Activated T-helper 2 cell treated with anti-CD3 and anti-CD28 coated beads, Interferon-gamma antibody, Interleukin-2, Interleukin-4, amounts not matched to agents 10 μg/mL and 5 μg/mL and 100 μg/mL, durations not matched to agents 14 hours and 24 hours and 36 hours (primary cell): ENCODE measurements at regions not wholly inside any gene's neighbourhood (a gene's known extent, or its start where the extent isn't known, plus 50 kb on each side); places are given as distances from the start of the nearest gene placed in this dataset.
"Not testable (repeated sequence)": the region's sequence is repeated elsewhere in the genome, so short reads cannot be mapped to it uniquely, and the experiment has no call there.

Source experiments
- DNase-seq: peaks from one replicate; pipeline ENCODE4 v3.0.0; 2021; ENCODE audit warnings: low spot score
- H3K27ac Mint-ChIP-seq: one replicate; pipeline ENCODE4 v1.8.0; 2021; ENCODE audit warnings: mixed read lengths
- H3K27me3 Mint-ChIP-seq: one replicate; pipeline ENCODE4 v1.8.0; 2021; ENCODE audit warnings: low read depth, mixed read lengths
- H3K36me3 Mint-ChIP-seq: one replicate; pipeline ENCODE4 v1.8.0; 2021; ENCODE audit warnings: low read depth, mixed read lengths
- H3K4me1 Mint-ChIP-seq: one replicate; pipeline ENCODE4 v1.8.0; 2021; ENCODE audit warnings: low read depth, mixed read lengths
- H3K4me3 Mint-ChIP-seq: one replicate; pipeline ENCODE4 v1.8.0; 2021; ENCODE audit warnings: low read depth, mild to moderate bottlenecking, moderate library complexity, mixed read lengths
- H3K9me3 Mint-ChIP-seq: one replicate; pipeline ENCODE4 v1.8.0; 2021; ENCODE audit warnings: mixed read lengths
- intact Hi-C: fragments of 100-400 bp; cut with micrococcal nuclease; formaldehyde crosslinking; loops from one replicate; pipeline ENCODE4 v1.15.1; 2023

DNA sequence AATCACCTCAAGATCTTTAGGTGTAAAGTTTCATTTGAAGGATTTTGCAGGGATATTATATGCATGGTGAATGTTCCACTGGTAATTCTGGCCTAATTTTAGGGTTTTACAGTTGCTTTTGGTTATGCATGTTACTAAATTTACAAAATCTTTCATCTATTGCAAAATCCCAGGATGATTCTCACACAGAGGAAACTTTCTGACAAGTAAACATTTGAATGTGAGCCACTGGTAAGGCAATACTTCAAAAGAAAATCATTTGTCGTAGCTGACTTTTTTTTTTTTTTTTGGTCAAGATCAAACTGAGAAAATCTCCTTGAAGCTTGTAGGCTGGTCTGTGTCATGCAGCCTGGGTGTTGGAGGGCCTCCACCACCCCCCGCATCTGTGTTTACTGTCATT is 141.9 kb upstream of the EXOC2 start:
- Mint-ChIP-seq H3K36me3 (peaks cover 2% of the 10 kb centered on the region), H3K4me1 (no peaks in the 10 kb centered on the region), H3K4me3 (no peak overlapping the region), H3K9me3 (peaks cover 18% of the 10 kb centered on the region), H3K27ac (no peak overlapping the region), H3K27me3 (peaks cover 14% of the 10 kb centered on the region)
- intact Hi-C loops, result no loop called here
- no peak for DNase-seq

DNA sequence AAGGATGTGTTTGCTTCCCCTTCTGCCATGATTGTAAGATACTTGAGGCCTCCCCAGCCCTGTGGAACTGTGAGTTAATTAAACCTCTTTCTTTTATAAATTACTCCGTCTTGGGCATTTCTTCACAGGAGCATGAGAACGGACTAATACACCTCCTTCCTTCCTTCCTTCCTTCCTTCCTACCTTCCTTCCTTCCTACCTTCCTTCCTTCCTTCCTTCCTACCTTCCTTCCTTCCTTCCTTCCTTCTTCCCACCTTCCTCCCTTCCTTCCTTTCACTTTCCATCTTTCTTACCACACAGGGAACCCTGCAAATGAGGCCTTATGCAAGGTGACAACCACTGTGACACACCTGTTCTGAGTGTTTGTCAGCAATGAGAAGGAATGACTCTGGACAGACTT is 141.3 kb upstream of the EXOC2 start:
- no peak for DNase-seq
- Mint-ChIP-seq H3K36me3 (peaks cover 2% of the 10 kb centered on the region), H3K4me1 (no peaks in the 10 kb centered on the region), H3K4me3 (no peak overlapping the region), H3K27ac (no peak overlapping the region), H3K9me3 (peaks cover 18% of the 10 kb centered on the region), H3K27me3 (peaks cover 13% of the 10 kb centered on the region)
- intact Hi-C loops, result no loop called here

DNA sequence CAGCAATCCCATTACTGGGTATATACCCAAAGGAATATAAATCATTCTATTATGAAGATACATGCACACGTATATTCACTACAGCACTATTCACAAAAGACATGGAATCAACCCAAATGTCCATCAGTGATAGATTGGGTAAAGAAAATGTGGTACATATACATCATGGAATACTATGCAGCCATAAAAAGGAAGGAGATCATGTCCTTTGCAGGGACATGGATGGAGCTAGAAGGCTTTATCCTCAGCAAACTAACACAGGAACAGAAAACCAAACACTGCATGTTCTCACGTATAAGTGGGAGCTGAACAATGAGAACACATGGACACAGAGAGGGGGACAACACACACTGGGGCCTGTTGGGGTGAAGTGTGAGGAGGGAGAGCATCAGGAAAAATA is 139.9 kb upstream of the EXOC2 start:
- peaks cover 12% of the 10 kb centered on the region for H3K27me3 Mint-ChIP-seq
- H3K9me3 Mint-ChIP-seq, result peaks cover 24% of the 10 kb centered on the region
- H3K4me1 Mint-ChIP-seq, intact Hi-C loops, H3K36me3 Mint-ChIP-seq, H3K27ac Mint-ChIP-seq, DNase-seq, H3K4me3 Mint-ChIP-seq: not testable (repeated sequence)

DNA sequence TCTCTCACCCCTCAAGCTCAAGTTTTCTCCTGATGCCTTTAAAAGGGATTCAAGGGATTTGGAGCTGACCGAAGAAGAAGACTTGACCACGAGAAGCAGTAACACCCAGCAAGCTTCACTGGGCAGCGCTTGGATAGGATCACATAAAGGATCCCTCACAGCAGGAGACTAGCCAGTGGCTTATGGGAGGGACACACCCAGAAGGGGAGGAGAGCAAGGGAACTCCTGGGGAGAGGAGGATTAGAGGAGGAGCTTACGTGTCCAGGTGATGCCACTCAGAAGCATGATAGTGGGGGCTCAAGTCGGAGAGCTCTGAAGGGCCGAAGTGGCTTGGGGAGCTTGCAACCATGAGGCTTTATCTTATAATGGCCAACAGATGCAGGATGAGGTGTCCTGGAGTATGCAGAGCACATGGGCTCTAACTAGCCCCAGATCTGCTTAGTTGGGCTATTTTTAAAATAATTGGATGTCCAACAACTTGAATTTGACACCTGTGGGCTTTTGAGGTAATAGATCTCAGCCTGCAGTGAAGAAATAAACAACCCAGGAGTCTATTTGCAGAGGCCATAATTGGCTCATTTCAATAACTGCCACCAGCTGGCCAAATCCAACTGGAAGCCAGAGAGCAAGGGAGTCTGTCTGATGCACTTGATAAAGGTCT is 137.9 kb upstream of the EXOC2 start:
- H3K27me3 Mint-ChIP-seq, result peaks cover 3% of the 10 kb centered on the region
- no peak for DNase-seq
- no peaks in the 10 kb centered on the region for H3K4me1 Mint-ChIP-seq
- H3K36me3 Mint-ChIP-seq, result peaks cover 2% of the 10 kb centered on the region
- H3K9me3 Mint-ChIP-seq, result peaks cover 39% of the 10 kb centered on the region
- intact Hi-C loops, result no loop called here
- H3K27ac Mint-ChIP-seq, result no peak overlapping the region
- H3K4me3 Mint-ChIP-seq, result no peak overlapping the region

DNA sequence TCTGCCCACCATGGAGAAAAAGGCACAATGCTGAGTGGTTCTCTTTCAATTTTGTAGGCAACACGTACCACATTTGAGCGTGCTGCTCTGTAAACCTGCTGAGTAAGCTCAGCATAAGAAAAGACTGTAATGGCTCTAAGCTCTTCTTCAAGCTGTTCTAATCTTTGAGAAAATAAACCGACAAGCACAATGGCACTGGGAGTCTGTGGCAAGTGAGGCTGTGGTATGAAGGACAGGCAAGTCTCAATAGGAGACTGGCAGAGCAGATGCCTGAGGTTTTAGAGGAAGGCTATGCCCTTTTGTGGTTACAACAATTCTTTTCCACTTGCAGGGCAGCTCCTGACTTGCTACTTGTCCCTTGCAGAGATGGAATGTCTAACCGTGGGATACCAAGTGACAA is 136.7 kb upstream of the EXOC2 start:
- H3K4me1 Mint-ChIP-seq, result no peaks in the 10 kb centered on the region
- H3K27me3 Mint-ChIP-seq, result peaks cover 3% of the 10 kb centered on the region
- H3K27ac Mint-ChIP-seq, result no peak overlapping the region
- intact Hi-C loops, result no loop called here
- H3K9me3 Mint-ChIP-seq, result peaks cover 45% of the 10 kb centered on the region
- no peak overlapping the region for H3K4me3 Mint-ChIP-seq
- H3K36me3 Mint-ChIP-seq, result peaks cover 2% of the 10 kb centered on the region
- DNase-seq, result no peak

DNA sequence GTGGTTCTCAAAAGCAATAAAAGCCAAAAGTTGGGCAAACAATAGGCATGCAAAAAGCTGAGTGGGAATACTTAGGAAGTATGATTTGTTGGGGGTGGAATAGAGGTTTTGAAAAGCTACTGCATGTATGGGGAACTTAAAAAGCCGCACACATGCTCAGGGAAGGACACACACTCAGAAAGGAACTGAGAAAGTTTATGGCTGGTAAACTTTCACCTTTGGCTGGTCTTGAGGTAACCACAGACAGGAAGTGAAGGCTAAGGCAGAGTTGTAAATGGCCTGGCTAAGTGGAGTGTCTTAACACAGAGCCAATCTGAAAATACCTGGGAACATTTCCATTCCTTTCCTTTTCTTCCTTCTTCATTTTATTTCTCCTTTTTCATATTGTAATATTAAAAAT is 134.5 kb upstream of the EXOC2 start:
- Mint-ChIP-seq H3K9me3 (peaks cover 33% of the 10 kb centered on the region), H3K4me1 (no peaks in the 10 kb centered on the region), H3K4me3 (no peak overlapping the region), H3K36me3 (no peaks in the 10 kb centered on the region), H3K27me3 (peaks cover 3% of the 10 kb centered on the region), H3K27ac (no peak overlapping the region)
- intact Hi-C loops, result no loop called here
- no peak for DNase-seq

DNA sequence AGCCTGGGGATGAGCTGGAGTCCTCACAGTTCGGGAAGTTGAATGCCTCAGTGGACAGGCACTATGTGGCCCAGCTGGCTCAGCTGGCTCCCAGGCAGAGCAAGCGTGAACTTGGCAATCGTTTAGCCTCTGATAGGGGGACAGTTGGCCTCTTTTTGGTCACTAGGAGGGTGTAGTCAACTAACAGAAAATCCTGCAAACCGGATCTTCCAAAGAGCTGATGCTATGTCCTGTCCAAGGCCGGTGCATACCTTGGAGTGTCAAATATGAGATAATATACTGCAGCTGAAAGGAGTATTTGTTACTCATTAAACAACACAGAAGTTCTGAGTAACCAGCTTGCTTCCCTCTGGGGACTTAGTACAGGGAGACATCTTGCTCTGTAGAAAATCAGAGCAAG is 126.2 kb upstream of the EXOC2 start:
- intact Hi-C loops, result no loop called here
- Mint-ChIP-seq H3K27ac (no peak overlapping the region), H3K27me3 (peaks cover 12% of the 10 kb centered on the region)

DNA sequence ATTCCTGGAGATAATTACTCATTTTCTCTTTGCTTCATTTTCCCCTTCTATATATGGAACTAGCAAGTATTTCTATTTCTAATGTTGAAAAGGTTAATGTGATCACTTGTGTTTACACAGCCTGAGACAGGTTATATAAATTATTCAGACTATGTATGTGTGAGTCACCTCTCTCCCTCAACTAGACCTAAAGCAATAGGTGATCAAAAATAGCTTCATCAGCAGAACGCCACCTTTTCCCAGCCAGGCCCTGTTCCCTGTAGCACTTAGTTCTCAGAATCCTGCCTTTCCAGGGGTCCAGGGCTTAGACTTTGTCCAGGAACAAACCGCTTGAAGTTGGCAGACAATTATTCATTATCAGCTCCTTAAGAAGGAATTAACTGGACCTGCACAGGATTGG is 125.3 kb upstream of the EXOC2 start:
- Mint-ChIP-seq H3K4me1 (peaks cover 20% of the 10 kb centered on the region), H3K36me3 (no peaks in the 10 kb centered on the region), H3K27ac (no peak overlapping the region), H3K9me3 (no peaks in the 10 kb centered on the region), H3K4me3 (no peak overlapping the region), H3K27me3 (peaks cover 12% of the 10 kb centered on the region)
- intact Hi-C loops, result no loop called here
- DNase-seq, result no peak

More for the DNA sequence above, 126.2 kb upstream of the EXOC2 start:
- H3K36me3 Mint-ChIP-seq, result no peaks in the 10 kb centered on the region
- DNase-seq, result no peak
- no peak overlapping the region for H3K4me3 Mint-ChIP-seq
- H3K9me3 Mint-ChIP-seq, result no peaks in the 10 kb centered on the region
- peaks cover 20% of the 10 kb centered on the region for H3K4me1 Mint-ChIP-seq

DNA sequence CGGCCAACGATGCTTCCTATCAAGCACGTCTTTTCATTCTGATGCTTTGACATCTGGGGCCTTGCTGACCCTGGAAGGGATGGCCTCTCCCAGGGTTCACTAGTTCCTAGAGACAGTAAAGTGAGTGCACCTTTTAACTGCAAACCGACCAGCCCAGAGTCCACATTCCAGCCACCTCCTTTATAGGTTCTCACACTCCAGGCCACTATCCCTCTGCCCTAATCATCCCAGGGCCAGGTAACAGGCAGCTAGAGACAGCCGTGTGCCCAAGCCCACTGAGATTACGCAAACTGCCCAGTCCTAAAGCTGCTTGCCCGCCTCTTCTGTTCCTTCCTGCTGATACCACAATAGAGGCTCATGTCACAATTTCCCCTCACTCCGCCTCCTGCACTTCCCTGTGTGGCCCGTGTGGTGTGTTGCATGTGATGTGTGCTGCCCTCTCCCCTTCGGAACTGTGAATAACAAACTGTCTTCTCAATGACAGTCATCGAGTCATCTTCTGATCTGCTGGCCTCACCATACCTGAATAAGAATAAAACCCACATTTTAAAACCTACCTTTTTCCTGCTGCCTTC is 123.7 kb upstream of the EXOC2 start:
- Mint-ChIP-seq H3K9me3 (no peaks in the 10 kb centered on the region), H3K36me3 (no peaks in the 10 kb centered on the region), H3K27ac (no peak overlapping the region), H3K4me1 (peaks cover 20% of the 10 kb centered on the region), H3K4me3 (no peak overlapping the region), H3K27me3 (peaks cover 7% of the 10 kb centered on the region)
- intact Hi-C loops, result no loop called here
- DNase-seq, result no peak

DNA sequence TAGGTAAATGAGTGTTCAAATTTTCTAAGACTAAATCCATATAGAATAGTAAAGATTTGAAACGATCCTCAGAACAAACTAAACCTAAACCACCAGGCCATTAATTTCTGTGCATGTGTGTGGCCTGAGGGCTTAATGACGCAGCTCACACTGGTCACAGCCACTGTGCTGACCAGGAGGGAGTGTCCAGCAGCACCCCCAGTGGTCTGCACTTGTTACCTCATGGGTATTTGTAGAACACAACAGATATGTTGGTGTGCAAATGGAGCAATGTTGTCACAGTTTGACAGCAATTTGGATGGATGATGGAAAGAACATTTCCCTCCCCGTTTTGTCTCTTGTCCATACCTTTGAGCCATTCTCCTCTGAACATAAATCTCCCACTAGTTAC is 122.4 kb upstream of the EXOC2 start:
- no peak overlapping the region for H3K4me3 Mint-ChIP-seq
- intact Hi-C loops, result no loop called here
- H3K27ac Mint-ChIP-seq, result no peak overlapping the region
- peaks cover 20% of the 10 kb centered on the region for H3K4me1 Mint-ChIP-seq
- no peaks in the 10 kb centered on the region for H3K9me3 Mint-ChIP-seq
- peaks cover 2% of the 10 kb centered on the region for H3K27me3 Mint-ChIP-seq
- no peaks in the 10 kb centered on the region for H3K36me3 Mint-ChIP-seq
- DNase-seq, result no peak

DNA sequence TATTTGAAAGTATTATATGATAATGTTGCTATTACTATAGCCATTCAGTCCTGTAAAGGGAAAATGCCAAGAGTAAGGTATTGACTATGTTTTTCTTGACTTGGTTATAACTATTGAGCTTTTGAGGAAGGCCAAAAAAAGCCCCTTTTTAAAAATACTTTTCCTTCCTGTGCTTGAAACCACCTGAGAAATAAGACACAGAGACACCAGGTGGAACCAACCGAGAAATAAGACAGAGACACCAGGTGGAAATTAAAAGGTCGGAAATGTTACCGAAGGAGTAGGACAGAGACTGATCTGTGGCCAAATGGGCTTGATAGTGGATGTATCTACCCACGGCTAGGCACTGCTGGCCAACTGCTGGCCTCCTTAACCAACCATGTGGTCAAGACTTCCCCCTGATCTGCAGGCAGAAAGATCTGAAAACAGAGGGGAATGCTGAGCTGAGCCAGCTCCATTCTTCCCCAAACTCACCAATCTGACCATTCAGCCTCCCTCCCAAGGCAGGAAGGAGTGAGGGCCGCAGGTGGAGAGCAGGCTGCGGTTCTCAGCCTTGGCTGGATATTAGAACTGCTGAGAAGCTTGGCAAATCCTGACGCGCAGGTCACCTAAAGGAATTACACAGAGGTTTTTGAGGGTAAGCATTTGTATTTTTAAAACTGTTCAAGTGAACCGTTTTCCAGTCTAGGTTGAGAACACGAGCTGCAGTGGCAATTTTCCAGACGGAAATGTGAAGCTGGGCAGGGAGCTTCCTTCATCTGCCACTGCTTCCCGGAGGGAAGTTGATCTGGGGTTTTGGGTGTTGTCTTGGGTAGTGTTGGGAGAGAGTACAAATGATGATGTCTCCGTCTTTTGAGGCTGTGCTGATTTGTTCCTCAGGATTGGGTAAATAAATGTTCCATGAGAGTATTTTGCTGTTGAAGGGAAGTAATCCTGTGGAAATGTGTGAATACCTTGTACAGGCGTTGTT is 121.7 kb upstream of the EXOC2 start:
- intact Hi-C loops, result no loop called here
- peaks cover 2% of the 10 kb centered on the region for H3K27me3 Mint-ChIP-seq
- H3K4me1 Mint-ChIP-seq, result peaks cover 20% of the 10 kb centered on the region
- H3K9me3 Mint-ChIP-seq, result no peaks in the 10 kb centered on the region
- no peak overlapping the region for H3K4me3 Mint-ChIP-seq
- no peaks in the 10 kb centered on the region for H3K36me3 Mint-ChIP-seq
- H3K27ac Mint-ChIP-seq, result no peak overlapping the region
- no peak for DNase-seq

DNA sequence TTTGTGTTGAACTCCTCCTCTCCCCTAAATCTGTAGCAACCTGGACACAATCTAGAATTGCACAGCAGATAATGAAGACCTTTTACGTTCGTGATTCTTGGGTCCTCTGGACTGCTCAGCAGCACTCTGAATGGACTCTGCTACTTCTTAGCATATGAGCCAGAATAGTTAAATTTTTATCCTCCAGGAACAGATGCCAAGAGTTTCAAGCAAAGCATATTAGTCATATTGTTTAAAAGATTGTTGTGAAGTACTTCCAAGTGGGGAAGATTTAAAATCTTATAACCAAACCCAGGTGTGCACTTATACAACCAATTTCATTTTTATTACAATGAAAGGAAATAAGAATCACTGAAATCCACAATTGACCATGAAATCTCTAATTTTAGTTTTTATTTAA is 118.9 kb upstream of the EXOC2 start:
- Mint-ChIP-seq H3K4me3 (no peak overlapping the region), H3K9me3 (no peaks in the 10 kb centered on the region), H3K36me3 (no peaks in the 10 kb centered on the region), H3K27ac (no peak overlapping the region), H3K27me3 (peaks cover 1% of the 10 kb centered on the region), H3K4me1 (peaks cover 7% of the 10 kb centered on the region)
- DNase-seq, result no peak
- intact Hi-C loops, result no loop called here

DNA sequence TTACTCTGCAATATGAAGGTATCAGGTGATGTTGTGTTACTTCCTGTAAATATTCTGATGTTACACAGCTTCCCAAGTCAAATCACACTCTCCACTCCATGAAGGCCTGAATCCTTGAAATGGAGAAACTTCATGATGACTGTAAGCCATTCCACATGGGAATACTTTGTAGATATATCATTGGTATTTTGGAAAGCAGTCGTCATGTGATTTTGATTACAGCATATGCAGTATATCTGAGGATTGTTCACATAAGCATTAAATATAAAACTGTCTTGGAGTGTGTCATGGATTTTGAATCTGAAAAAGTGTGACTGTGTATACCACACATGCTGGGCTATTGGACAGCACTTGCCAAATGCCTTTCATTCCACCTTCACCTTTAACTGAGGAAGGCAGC is 118.3 kb upstream of the EXOC2 start:
- H3K4me1 Mint-ChIP-seq, result peaks cover 1% of the 10 kb centered on the region
- H3K36me3 Mint-ChIP-seq, result no peaks in the 10 kb centered on the region
- no peak overlapping the region for H3K27ac Mint-ChIP-seq
- H3K27me3 Mint-ChIP-seq, result peaks cover 3% of the 10 kb centered on the region
- DNase-seq, result no peak
- H3K9me3 Mint-ChIP-seq, result no peaks in the 10 kb centered on the region
- H3K4me3 Mint-ChIP-seq, result no peak overlapping the region
- intact Hi-C loops, result no loop called here
